HCT116 (cell line): ENCODE measurements at regions not wholly inside any gene's neighbourhood (a gene's known extent, or its start where the extent isn't known, plus 50 kb on each side); places are given as distances from the start of the nearest gene placed in this dataset.

Source experiments
- CEBPB ChIP-seq: IDR thresholded peaks from 2 replicates; pipeline ENCODE4 v1.6.1; 2012; ENCODE audit warnings: low read depth
- CTCF ChIP-seq, 3 experiments: fragments of 200-600 bp in 1 of 3; sonication (generic) in 1 of 3; IDR thresholded peaks in 2 of 3; conservative IDR thresholded peaks in 1 of 3; 2 replicates each; pipeline ENCODE4 v1.5.1; 2012 to 2017; ENCODE audit warnings: low read depth in 2 of 3, low read length in 2 of 3, antibody characterized with exemption in 1 of 3, borderline replicate concordance in 1 of 3, control low read depth in 1 of 3, mild to moderate bottlenecking in 1 of 3, mixed read lengths in 1 of 3, mixed run types in 1 of 3, moderate library complexity in 1 of 3; ENCODE audit not compliant: insufficient read depth in 1 of 3
- EGR1 ChIP-seq: IDR thresholded peaks from 2 replicates; pipeline ENCODE4 v1.6.1; 2012; ENCODE audit warnings: low read depth
- EZH2 ChIP-seq: fragments of 200-600 bp; sonication (generic); IDR thresholded peaks from 2 replicates; pipeline ENCODE4 v1.6.1; 2017; ENCODE audit warnings: antibody characterized with exemption, mixed run types
- POLR2A ChIP-seq: IDR thresholded peaks from 2 replicates; pipeline ENCODE4 v1.7.0; 2011; ENCODE audit warnings: borderline replicate concordance; ENCODE audit not compliant: insufficient read depth, insufficient read length; ENCODE audit errors: extremely low read depth
- POLR2AphosphoS5 ChIP-seq: IDR thresholded peaks from 2 replicates; pipeline ENCODE4 v1.6.1; 2011; ENCODE audit warnings: mild to moderate bottlenecking, low read depth, low read length, moderate library complexity
- RAD21 ChIP-seq: IDR thresholded peaks from 2 replicates; pipeline ENCODE4 v1.6.1; 2012; ENCODE audit warnings: low read depth, mild to moderate bottlenecking
- REST ChIP-seq: IDR thresholded peaks from 2 replicates; pipeline ENCODE4 v1.6.1; 2012; ENCODE audit warnings: low read depth

GRCh38 chr4:79502081-79502480, 94.1 kb upstream of the GK2 start:
- TF ChIP-seq POLR2A (no peak), CTCF (IDR thresholded peaks at IDR 0.05 in 2 of 3, conservative IDR thresholded peaks at IDR 0.05 in 1 of 3; ENCODE audit: borderline replicate concordance in 1 of 3, insufficient read depth in 1 of 3, low read depth in 2 of 3, low read length in 2 of 3) (no peak), CEBPB (no peak), REST (no peak), EGR1 (no peak), EZH2 (no peak), POLR2AphosphoS5 (no peak), RAD21 (no peak)
